Panc1 (cell line): ENCODE measurements at regions not wholly inside any gene's neighbourhood (a gene's known extent, or its start where the extent isn't known, plus 50 kb on each side); places are given as distances from the start of the nearest gene placed in this dataset.

Source experiments
- ATAC-seq: fragments of 200-7000 bp; cut with Tn5 transposase; 2 replicates; pipeline ENCODE4 v1.9.1; 2020; ENCODE audit warnings: mild to moderate bottlenecking, moderate library complexity
- BruUV-seq: library from RNA; stranded (reverse); fragments of 400-500 nt; replicated peaks from 2 replicates; lab custom pipeline; 2021; lab: Mats Ljungman, UMichigan
- CTCF ChIA-PET: fragments of 300-600 bp; sonication (Branson Sonifier 250); formaldehyde crosslinking; loops from one replicate; lab custom pipeline; 2022; ENCODE audit warnings: antibody characterized with exemption; lab: Charles Lee
- POLR2A ChIA-PET: fragments of 300-600 bp; sonication (Branson Sonifier 250); formaldehyde crosslinking; loops from one replicate; lab custom pipeline; 2022; ENCODE audit warnings: antibody characterized with exemption; lab: Charles Lee
- DNase-seq: peaks from one replicate; pipeline ENCODE4 v3.0.0-alpha.2; 2010; ENCODE audit warnings: low read depth, low spot score
- H3K27ac ChIP-seq: 2 replicates; pipeline ENCODE4 v1.5.1; 2011; ENCODE audit warnings: mild to moderate bottlenecking, low read length, inconsistent platforms
- H3K27me3 ChIP-seq: fragments of 200-500 bp; sonication (Bioruptor generic); 2 replicates; pipeline ENCODE4 v1.6.0; 2014; ENCODE audit warnings: low read length, inconsistent platforms; ENCODE audit not compliant: control insufficient read depth, insufficient read depth
- H3K36me3 ChIP-seq: fragments of 200-500 bp; sonication (Bioruptor generic); 2 replicates; pipeline ENCODE4 v1.5.1; 2014; ENCODE audit warnings: inconsistent platforms, mild to moderate bottlenecking, low read length, moderate library complexity; ENCODE audit not compliant: control insufficient read depth, insufficient read depth
- H3K4me1 ChIP-seq: 2 replicates; pipeline ENCODE4 v1.5.1; 2011; ENCODE audit warnings: inconsistent platforms, mild to moderate bottlenecking, low read length, moderate library complexity; ENCODE audit not compliant: control insufficient read depth, insufficient read depth
- H3K4me3 ChIP-seq, 2 experiments: 2 replicates each; pipeline ENCODE4 v1.5.1; 2011 to 2012; ENCODE audit warnings: low read depth in 2 of 2, low read length in 2 of 2, mild to moderate bottlenecking in 2 of 2, inconsistent platforms in 1 of 2, moderate library complexity in 1 of 2
- H3K9me3 ChIP-seq: fragments of 200-500 bp; sonication (Bioruptor generic); 2 replicates; pipeline ENCODE4 v1.5.1; 2014; ENCODE audit warnings: low read depth, mild to moderate bottlenecking, inconsistent platforms, low read length, moderate library complexity; ENCODE audit not compliant: control insufficient read depth, insufficient read depth
- CTCF ChIP-seq: fragments of 450-650 bp; IDR thresholded peaks from 2 replicates; pipeline ENCODE4 v1.5.1; 2017; ENCODE audit warnings: mild to moderate bottlenecking
- POLR2AphosphoS5 ChIP-seq: IDR thresholded peaks from 2 replicates; pipeline ENCODE4 v1.6.1; 2012; ENCODE audit warnings: mild to moderate bottlenecking, low read depth, low read length, moderate library complexity
- REST ChIP-seq, 2 experiments: IDR thresholded peaks; 2 replicates each; pipeline ENCODE4 v1.6.1; 2011 to 2012; ENCODE audit warnings: low read depth in 2 of 2, control low read depth in 1 of 2, low read length in 1 of 2, mild to moderate bottlenecking in 1 of 2, moderate library complexity in 1 of 2; ENCODE audit not compliant: insufficient read depth in 1 of 2
- SIN3A ChIP-seq: IDR thresholded peaks from 2 replicates; pipeline ENCODE4 v1.6.1; 2012; ENCODE audit warnings: low read depth, mild to moderate bottlenecking, low read length, moderate library complexity, borderline replicate concordance; ENCODE audit not compliant: insufficient read depth
- TCF7L2 ChIP-seq: IDR thresholded peaks from 2 replicates; pipeline ENCODE4 v1.6.1; 2011; ENCODE audit warnings: mild to moderate bottlenecking, low read depth, low read length, inconsistent platforms
- in situ Hi-C: cut with HindIII; loops from 2 replicates; pipeline ENCODE4 v1.10.0; 2016; ENCODE audit warnings: low sequenced_read_pairs, low pct_unique_long_range_greater_than_20kb
- intact Hi-C: fragments of 100-400 bp; cut with micrococcal nuclease; formaldehyde crosslinking; loops from one replicate; pipeline ENCODE4 v1.10.0; 2022; ENCODE audit not compliant: unreplicated experiment

- H3K4me3 ChIP-seq, result no peak overlapping the region
- no peaks in the 10 kb centered on the region for H3K9me3 ChIP-seq
- peaks cover 8% of the 10 kb centered on the region for H3K27me3 ChIP-seq
- no peak overlapping the region for H3K27ac ChIP-seq
- H3K4me1 ChIP-seq, result no peaks in the 10 kb centered on the region
- ChIA-PET CTCF (no interaction called here), POLR2A (no interaction called here)
- no peak for ATAC-seq
- in situ Hi-C loops, result no loop called here
- intact Hi-C loops, result no loop called here
- no peak for TF ChIP-seq SIN3A
- TF ChIP-seq REST (IDR thresholded peaks at IDR 0.05; ENCODE audit: insufficient read depth in 1 of 2, low read depth in 2 of 2, low read length in 1 of 2), result no peak
- TF ChIP-seq TCF7L2, result no peak
- TF ChIP-seq POLR2AphosphoS5, result no peak
- TF ChIP-seq CTCF, result no peak
- DNase-seq, result no peak
- no TSS peak for BruUV-seq
- no peaks in the 10 kb centered on the region for H3K36me3 ChIP-seq
These were observed 70.9 kb upstream of the BCL11B start for GRCh38 chr14:99342906-99343305.

- BruUV-seq, result no TSS peak
- H3K36me3 ChIP-seq, result no peaks in the 10 kb centered on the region
- TF ChIP-seq SIN3A (no peak), TCF7L2 (no peak), REST (IDR thresholded peaks at IDR 0.05; ENCODE audit: insufficient read depth in 1 of 2, low read depth in 2 of 2, low read length in 1 of 2) (no peak), CTCF (no peak), POLR2AphosphoS5 (no peak)
- ChIA-PET CTCF (no interaction called here), POLR2A (no interaction called here)
- ATAC-seq (no peak), DNase-seq (no peak)
- no peak overlapping the region for H3K27ac ChIP-seq
- H3K4me3 ChIP-seq, result no peak overlapping the region
- in situ Hi-C loops, result no loop called here
- H3K27me3 ChIP-seq, result peaks cover 9% of the 10 kb centered on the region
- intact Hi-C loops, result no loop called here
- no peaks in the 10 kb centered on the region for H3K4me1 ChIP-seq
- no peaks in the 10 kb centered on the region for H3K9me3 ChIP-seq
These were observed 70.2 kb upstream of the BCL11B start for GRCh38 chr14:99342204-99342603.
